GM21786 (cell line): ENCODE measurements at regions not wholly inside any gene's neighbourhood (a gene's known extent, or its start where the extent isn't known, plus 50 kb on each side); places are given as distances from the start of the nearest gene placed in this dataset.

Source experiments
- ATAC-seq: cut with Tn5 transposase; IDR thresholded peaks from one replicate; pipeline ENCODE4 v1.9.1; 2021; ENCODE audit not compliant: unreplicated experiment

- ATAC-seq: no peak
Observed at GRCh38 chr2:225340923-225341322, 58.6 kb upstream of the NYAP2 start.

- no peak for ATAC-seq
Observed at GRCh38 chr2:225337183-225337582, 62.3 kb upstream of the NYAP2 start.

- no peak for ATAC-seq
Observed at GRCh38 chr2:225334514-225334913, 65.0 kb upstream of the NYAP2 start.

GRCh38 chr2:225328192-225328591 lies 71.3 kb upstream of the NYAP2 start:
- no peak for ATAC-seq

- no peak for ATAC-seq
Observed at GRCh38 chr2:225326969-225327368, 72.5 kb upstream of the NYAP2 start.

GRCh38 chr2:225319872-225320271 lies 79.6 kb upstream of the NYAP2 start:
- no peak for ATAC-seq

- no peak for ATAC-seq
Observed at GRCh38 chr2:225318440-225318839, 81.1 kb upstream of the NYAP2 start.

GRCh38 chr2:225317186-225317585 lies 82.3 kb upstream of the NYAP2 start:
- no peak for ATAC-seq

GRCh38 chr2:225310745-225311144 lies 88.8 kb upstream of the NYAP2 start:
- ATAC-seq: no peak

- no peak for ATAC-seq
Observed at GRCh38 chr2:225309516-225309915, 90.0 kb upstream of the NYAP2 start.

- ATAC-seq: no peak
Observed at GRCh38 chr2:225296951-225297350, 102.6 kb upstream of the NYAP2 start.

- ATAC-seq: no peak
Observed at GRCh38 chr2:225295102-225295501, 104.4 kb upstream of the NYAP2 start.

- no peak for ATAC-seq
Observed at GRCh38 chr2:225293638-225294037, 105.9 kb upstream of the NYAP2 start.

- ATAC-seq: no peak
Observed at GRCh38 chr2:225290757-225291400, 108.6 kb upstream of the NYAP2 start.

GRCh38 chr2:225289659-225290058 lies 109.9 kb upstream of the NYAP2 start:
- no peak for ATAC-seq

GRCh38 chr2:225288986-225289385 lies 110.5 kb upstream of the NYAP2 start:
- ATAC-seq: no peak

- peak; percentile 83 for ATAC-seq
Observed at GRCh38 chr2:225282858-225283710, 116.4 kb upstream of the NYAP2 start.

GRCh38 chr2:225276207-225276606 lies 123.3 kb upstream of the NYAP2 start:
- peak; percentile 80 for ATAC-seq

- no peak for ATAC-seq
Observed at GRCh38 chr2:225275443-225275842, 124.1 kb upstream of the NYAP2 start.

GRCh38 chr2:225274751-225275150 lies 124.8 kb upstream of the NYAP2 start:
- peak; percentile 29 for ATAC-seq

- no peak for ATAC-seq
Observed at GRCh38 chr2:225272173-225272572, 127.3 kb upstream of the NYAP2 start.

GRCh38 chr2:225270861-225271260 lies 128.6 kb upstream of the NYAP2 start:
- peak; percentile 99 for ATAC-seq
